ENCODE measurements at regions not wholly inside any gene's neighbourhood (a gene's known extent, or its start where the extent isn't known, plus 50 kb on each side); places are given as distances from the start of the nearest gene placed in this dataset.

- FAIRE-seq (no peak), DNase-seq (ENCODE audit: low read depth, low spot score) (no peak)
- Histone ChIP-seq H3K4me3 (replicated peaks in 1 of 3; ENCODE audit: insufficient read depth in 1 of 3, low read depth in 1 of 3, low read length in 3 of 3) (no peak overlapping the region), H3K36me3 (ENCODE audit: control insufficient read depth in 2 of 2, extremely low read depth in 1 of 2, insufficient read depth in 2 of 2, low read length in 2 of 2) (no peaks in the 10 kb centered on the region), H3K9me3 (replicated peaks; ENCODE audit: control insufficient read depth, insufficient read depth, low read length) (peaks cover 4% of the 10 kb centered on the region), H3K9me1 (replicated peaks; ENCODE audit: control insufficient read depth, extremely low read depth, insufficient read depth, low read length) (no peaks in the 10 kb centered on the region), H3K79me2 (ENCODE audit: control insufficient read depth, insufficient read depth, low read length) (no peaks in the 10 kb centered on the region), H3K4me1 (ENCODE audit: control insufficient read depth, extremely low read depth, insufficient read depth, low read length) (no peaks in the 10 kb centered on the region), H3K9ac (replicated peaks; ENCODE audit: extremely low read depth, insufficient read depth, low read length) (no peak overlapping the region), H3K4me2 (ENCODE audit: insufficient read depth, low read length) (no peak overlapping the region), H3K27ac (ENCODE audit: insufficient read depth, low read depth, low read length) (no peak overlapping the region), H3K27me3 (ENCODE audit: control insufficient read depth in 2 of 2, insufficient read depth in 2 of 2, low read length in 2 of 2) (no peaks in the 10 kb centered on the region), H4K20me1 (replicated peaks; ENCODE audit: control insufficient read depth, extremely low read depth, insufficient read depth, low read length) (no peaks in the 10 kb centered on the region), H2AFZ (ENCODE audit: low read depth, low read length) (no peak overlapping the region)
- BruUV-seq (replicated peaks): no TSS peak
- no peak for TF ChIP-seq JUN (IDR thresholded peaks at IDR 0.05; ENCODE audit: borderline replicate concordance, insufficient read depth, insufficient read length, low read depth)
- TF ChIP-seq EZH2 (IDR thresholded peaks at IDR 0.05; ENCODE audit: borderline replicate concordance, low read depth, low read length, severe bottlenecking): no peak
- no peak for TF ChIP-seq MAX (IDR thresholded peaks at IDR 0.05; ENCODE audit: insufficient read depth, insufficient read length)
- TF ChIP-seq MYC (IDR thresholded peaks at IDR 0.05; ENCODE audit: low read depth, low read length): no peak
- no peak for TF ChIP-seq GATA2 (IDR thresholded peaks at IDR 0.05; ENCODE audit: insufficient read depth, insufficient read length, low read depth, low read length)
- TF ChIP-seq FOS (IDR thresholded peaks at IDR 0.05; ENCODE audit: borderline replicate concordance, insufficient read depth, low read length): no peak
- no peak for TF ChIP-seq POLR2A (IDR thresholded peaks at IDR 0.05; ENCODE audit: low read depth, low read length)
- TF ChIP-seq POLR2AphosphoS5 (IDR thresholded peaks at IDR 0.05; ENCODE audit: insufficient read depth, low read depth, low read length): no peak
- TF ChIP-seq CTCF (IDR thresholded peaks at IDR 0.05; ENCODE audit: extremely low read depth in 1 of 2, insufficient read depth in 1 of 2, low read depth in 1 of 2, low read length in 2 of 2): no peak
- dilution Hi-C loops (cut with MboI; ENCODE audit: extremely low pct_ligation_motif_present, low sequenced_read_pairs) (no loop called here), intact Hi-C loops (cut with micrococcal nuclease) (no loop called here)
- ChIA-PET POLR2A (no interaction called here), CTCF (no interaction called here)
Measured at GRCh38 chr5:166369346-166369745, 1922.1 kb upstream of the WWC1 start.

Data from endothelial cell of umbilical vein (primary cell).